Activated naive CD8-positive, alpha-beta T cell treated with anti-CD3 and anti-CD28 coated beads, Interleukin-2, amount 10 ng/mL, durations not matched to agents 7 days and 5 days (primary cell): ENCODE measurements at regions not wholly inside any gene's neighbourhood (a gene's known extent, or its start where the extent isn't known, plus 50 kb on each side); places are given as distances from the start of the nearest gene placed in this dataset.

Source experiments
- ATAC-seq: fragments of 150-1000 bp; cut with Tn5 transposase; one replicate; pipeline ENCODE4 v1.10.0; 2021; ENCODE audit warnings: low read depth, moderate library complexity
- POLR2A ChIA-PET: fragments of 350-600 bp; sonication (Branson Sonifier 250); formaldehyde crosslinking; loops from one replicate; lab custom pipeline; 2021; ENCODE audit warnings: antibody characterized with exemption; lab: Charles Lee
- DNase-seq: peaks from one replicate; pipeline ENCODE4 v3.0.0; 2021
- H3K27ac Mint-ChIP-seq: one replicate; pipeline ENCODE4 v1.8.0; 2022; ENCODE audit warnings: mild to moderate bottlenecking, mixed read lengths
- H3K27me3 Mint-ChIP-seq: one replicate; pipeline ENCODE4 v1.8.0; 2022; ENCODE audit warnings: mild to moderate bottlenecking, moderate library complexity, mixed read lengths
- H3K36me3 Mint-ChIP-seq: one replicate; pipeline ENCODE4 v1.8.0; 2021; ENCODE audit warnings: mild to moderate bottlenecking, mixed read lengths
- H3K4me1 Mint-ChIP-seq: one replicate; pipeline ENCODE4 v1.8.0; 2021; ENCODE audit warnings: mixed read lengths
- H3K4me3 Mint-ChIP-seq: one replicate; pipeline ENCODE4 v1.8.0; 2022; ENCODE audit warnings: mild to moderate bottlenecking, moderate library complexity, mixed read lengths
- H3K9me3 Mint-ChIP-seq: one replicate; pipeline ENCODE4 v1.8.0; 2021; ENCODE audit warnings: mixed read lengths

GRCh38 chr1:96352733-96353132, 368.9 kb upstream of the PTBP2 start:
- H3K4me3 Mint-ChIP-seq, result no peak overlapping the region
- no peak overlapping the region for H3K27ac Mint-ChIP-seq
- H3K36me3 Mint-ChIP-seq, result no peaks in the 10 kb centered on the region
- POLR2A ChIA-PET, result no interaction called here
- ATAC-seq (no peak), DNase-seq (no peak)
- no peaks in the 10 kb centered on the region for H3K27me3 Mint-ChIP-seq
- H3K9me3 Mint-ChIP-seq, result peaks cover 2% of the 10 kb centered on the region
- H3K4me1 Mint-ChIP-seq, result no peaks in the 10 kb centered on the region

GRCh38 chr1:96355521-96355920, 366.1 kb upstream of the PTBP2 start:
- Mint-ChIP-seq H3K27me3 (no peaks in the 10 kb centered on the region), H3K4me1 (no peaks in the 10 kb centered on the region)
- POLR2A ChIA-PET, result no interaction called here

GRCh38 chr1:96355961-96356360, 365.6 kb upstream of the PTBP2 start:
- DNase-seq (no peak), ATAC-seq (no peak)
- no peaks in the 10 kb centered on the region for H3K27me3 Mint-ChIP-seq
- H3K4me3 Mint-ChIP-seq, result no peak overlapping the region
- no peak overlapping the region for H3K27ac Mint-ChIP-seq
- POLR2A ChIA-PET, result no interaction called here
- H3K4me1 Mint-ChIP-seq, result no peaks in the 10 kb centered on the region
- peaks cover 2% of the 10 kb centered on the region for H3K9me3 Mint-ChIP-seq
- no peaks in the 10 kb centered on the region for H3K36me3 Mint-ChIP-seq

More at GRCh38 chr1:96355521-96355920, 366.1 kb upstream of the PTBP2 start:
- Mint-ChIP-seq H3K4me3 (no peak overlapping the region), H3K36me3 (no peaks in the 10 kb centered on the region), H3K9me3 (peaks cover 2% of the 10 kb centered on the region), H3K27ac (no peak overlapping the region)
- no peak for DNase-seq
- ATAC-seq, result no peak

- ATAC-seq (no peak), DNase-seq (no peak)
- Mint-ChIP-seq H3K27ac (no peak overlapping the region), H3K27me3 (no peaks in the 10 kb centered on the region), H3K4me3 (no peak overlapping the region), H3K36me3 (no peaks in the 10 kb centered on the region), H3K4me1 (no peaks in the 10 kb centered on the region), H3K9me3 (peaks cover 3% of the 10 kb centered on the region)
- POLR2A ChIA-PET, result no interaction called here
Observed at GRCh38 chr1:96357141-96357765, 364.3 kb upstream of the PTBP2 start.

- Mint-ChIP-seq H3K36me3 (no peaks in the 10 kb centered on the region), H3K27me3 (no peaks in the 10 kb centered on the region), H3K9me3 (peaks cover 3% of the 10 kb centered on the region), H3K27ac (no peak overlapping the region), H3K4me3 (no peak overlapping the region), H3K4me1 (peaks cover 5% of the 10 kb centered on the region)
- ATAC-seq (no peak), DNase-seq (no peak)
- POLR2A ChIA-PET, result no interaction called here
Observed at GRCh38 chr1:96358057-96358456, 363.5 kb upstream of the PTBP2 start.

- POLR2A ChIA-PET, result no interaction called here
- Mint-ChIP-seq H3K27ac (no peak overlapping the region), H3K27me3 (no peaks in the 10 kb centered on the region), H3K4me1 (peaks cover 5% of the 10 kb centered on the region), H3K9me3 (peaks cover 2% of the 10 kb centered on the region), H3K4me3 (no peak overlapping the region), H3K36me3 (no peaks in the 10 kb centered on the region)
- DNase-seq (no peak), ATAC-seq (no peak)
Observed at GRCh38 chr1:96360036-96360795, 361.4 kb upstream of the PTBP2 start.

- Mint-ChIP-seq H3K27ac (no peak overlapping the region), H3K27me3 (no peaks in the 10 kb centered on the region), H3K4me1 (peaks cover 5% of the 10 kb centered on the region), H3K4me3 (no peak overlapping the region), H3K36me3 (no peaks in the 10 kb centered on the region), H3K9me3 (peaks cover 2% of the 10 kb centered on the region)
- POLR2A ChIA-PET, result no interaction called here
- no peak for DNase-seq
- no peak for ATAC-seq
Observed at GRCh38 chr1:96361271-96361856, 360.2 kb upstream of the PTBP2 start.

- no peaks in the 10 kb centered on the region for H3K27me3 Mint-ChIP-seq
- DNase-seq (no peak), ATAC-seq (no peak)
- POLR2A ChIA-PET, result no interaction called here
- H3K36me3 Mint-ChIP-seq, result no peaks in the 10 kb centered on the region
- H3K4me3 Mint-ChIP-seq, result no peak overlapping the region
- H3K4me1 Mint-ChIP-seq, result peaks cover 5% of the 10 kb centered on the region
- no peak overlapping the region for H3K27ac Mint-ChIP-seq
- H3K9me3 Mint-ChIP-seq, result peaks cover 2% of the 10 kb centered on the region
Observed at GRCh38 chr1:96361961-96362360, 359.6 kb upstream of the PTBP2 start.

- Mint-ChIP-seq H3K27me3 (no peaks in the 10 kb centered on the region), H3K27ac (no peak overlapping the region), H3K36me3 (no peaks in the 10 kb centered on the region), H3K4me3 (no peak overlapping the region), H3K4me1 (peaks cover 5% of the 10 kb centered on the region), H3K9me3 (peaks cover 2% of the 10 kb centered on the region)
- DNase-seq (no peak), ATAC-seq (no peak)
- POLR2A ChIA-PET, result no interaction called here
Observed at GRCh38 chr1:96362623-96363022, 359.0 kb upstream of the PTBP2 start.

- no peak for ATAC-seq
- Mint-ChIP-seq H3K36me3 (no peaks in the 10 kb centered on the region), H3K9me3 (peaks cover 4% of the 10 kb centered on the region), H3K4me3 (no peak overlapping the region), H3K27me3 (no peaks in the 10 kb centered on the region), H3K4me1 (peaks cover 5% of the 10 kb centered on the region), H3K27ac (no peak overlapping the region)
- POLR2A ChIA-PET, result no interaction called here
- no peak for DNase-seq
Observed at GRCh38 chr1:96363826-96364225, 357.8 kb upstream of the PTBP2 start.

- peaks cover 5% of the 10 kb centered on the region for H3K4me1 Mint-ChIP-seq
- H3K27ac Mint-ChIP-seq, result no peak overlapping the region
- H3K9me3 Mint-ChIP-seq, result peaks cover 5% of the 10 kb centered on the region
- DNase-seq (no peak), ATAC-seq (no peak)
- no peaks in the 10 kb centered on the region for H3K36me3 Mint-ChIP-seq
- no peaks in the 10 kb centered on the region for H3K27me3 Mint-ChIP-seq
- H3K4me3 Mint-ChIP-seq, result no peak overlapping the region
- POLR2A ChIA-PET, result no interaction called here
Observed at GRCh38 chr1:96364576-96364975, 357.0 kb upstream of the PTBP2 start.

GRCh38 chr1:96365076-96365475, 356.5 kb upstream of the PTBP2 start:
- DNase-seq, result no peak
- H3K4me3 Mint-ChIP-seq, result no peak overlapping the region
- H3K27me3 Mint-ChIP-seq, result no peaks in the 10 kb centered on the region
- ATAC-seq, result no peak
- POLR2A ChIA-PET, result no interaction called here
- H3K36me3 Mint-ChIP-seq, result no peaks in the 10 kb centered on the region
- H3K9me3 Mint-ChIP-seq, result peaks cover 9% of the 10 kb centered on the region
- H3K4me1 Mint-ChIP-seq, result peaks cover 5% of the 10 kb centered on the region
- no peak overlapping the region for H3K27ac Mint-ChIP-seq

- POLR2A ChIA-PET, result no interaction called here
Observed at GRCh38 chr1:96365596-96366390, 355.8 kb upstream of the PTBP2 start.

More at GRCh38 chr1:96365596-96366390, 355.8 kb upstream of the PTBP2 start:
- no peak for ATAC-seq
- Mint-ChIP-seq H3K4me1 (peaks cover 5% of the 10 kb centered on the region), H3K36me3 (no peaks in the 10 kb centered on the region), H3K27me3 (no peaks in the 10 kb centered on the region), H3K27ac (no peak overlapping the region), H3K9me3 (peaks cover 9% of the 10 kb centered on the region), H3K4me3 (no peak overlapping the region)
- DNase-seq, result no peak
